HEK293 (cell line): ENCODE measurements at regions not wholly inside any gene's neighbourhood (a gene's known extent, or its start where the extent isn't known, plus 50 kb on each side); places are given as distances from the start of the nearest gene placed in this dataset.

Experiments used
- CTCF ChIA-PET: fragments of 350-600 bp; formaldehyde crosslinking; extraction: SDS; loops from one replicate; lab custom pipeline; 2021; ENCODE audit warnings: antibody characterized with exemption; lab: Yijun Ruan, JAX
- POLR2A ChIA-PET: fragments of 300-600 bp; formaldehyde crosslinking; extraction: SDS; loops from one replicate; lab custom pipeline; 2020; ENCODE audit warnings: antibody characterized with exemption, inconsistent platforms; lab: Yijun Ruan, JAX
- H3K27ac ChIP-seq: fragments of 200-500 bp; sonication (Bioruptor generic); 2 replicates; pipeline ENCODE4 v1.5.1; 2014; ENCODE audit warnings: low read depth, low read length, control low read depth, inconsistent platforms; ENCODE audit errors: extremely low read depth
- H3K36me3 ChIP-seq, 2 experiments: fragments of 200-500 bp in 1 of 2; sonication (Bioruptor generic) in 1 of 2; 1 replicate in 1 of 2; 2 replicates in 1 of 2; pipeline ENCODE4 v1.5.1; 2014 to 2017; ENCODE audit warnings: inconsistent platforms in 2 of 2, low read length in 2 of 2; ENCODE audit not compliant: control insufficient read depth in 2 of 2, insufficient read depth in 1 of 2
- H3K4me1 ChIP-seq: fragments of 200-500 bp; sonication (Bioruptor generic); 2 replicates; pipeline ENCODE4 v1.5.1; 2014; ENCODE audit warnings: mild to moderate bottlenecking, low read length, inconsistent platforms; ENCODE audit not compliant: control insufficient read depth, insufficient read depth
- H3K4me3 ChIP-seq: 2 replicates; pipeline ENCODE4 v1.5.1; 2011; ENCODE audit warnings: low read depth, mild to moderate bottlenecking, control low read depth, low read length, moderate library complexity
- H3K9me3 ChIP-seq: fragments of 200-500 bp; sonication (Bioruptor generic); 2 replicates; pipeline ENCODE4 v1.5.1; 2014; ENCODE audit warnings: low read depth, low read length, inconsistent platforms; ENCODE audit not compliant: control insufficient read depth, insufficient read depth
- BCL11A ChIP-seq: fragments of 450-650 bp; formaldehyde crosslinking; IDR thresholded peaks from 2 replicates; pipeline ENCODE4 v1.5.1; 2016; ENCODE audit warnings: low read depth, missing biosample characterization, missing genetic modification characterization
- BCL11B ChIP-seq: fragments of 450-650 bp; formaldehyde crosslinking; IDR thresholded peaks from 2 replicates; pipeline ENCODE4 v1.5.1; 2016; ENCODE audit warnings: low read depth, missing biosample characterization, missing genetic modification characterization
- FEZF1 ChIP-seq: fragments of 450-650 bp; formaldehyde crosslinking; IDR thresholded peaks from 2 replicates; pipeline ENCODE4 v1.5.1; 2016; ENCODE audit warnings: missing biosample characterization, missing genetic modification characterization
- MZF1 ChIP-seq: fragments of 450-650 bp; formaldehyde crosslinking; IDR thresholded peaks from 2 replicates; pipeline ENCODE4 v1.5.1; 2017; ENCODE audit warnings: missing biosample characterization, missing genetic modification characterization, borderline replicate concordance
- REPIN1 ChIP-seq: fragments of 450-650 bp; formaldehyde crosslinking; IDR thresholded peaks from 2 replicates; pipeline ENCODE4 v1.5.1; 2017; ENCODE audit warnings: missing biosample characterization, missing genetic modification characterization, low read depth
- SP3 ChIP-seq: fragments of 450-650 bp; formaldehyde crosslinking; IDR thresholded peaks from 2 replicates; pipeline ENCODE4 v1.5.1; 2016; ENCODE audit warnings: missing biosample characterization, missing genetic modification characterization
- TRIM28 ChIP-seq: IDR thresholded peaks from 2 replicates; pipeline ENCODE4 v1.6.1; 2011; ENCODE audit warnings: low read length, control low read depth, borderline replicate concordance
- YY1 ChIP-seq: fragments of 450-650 bp; formaldehyde crosslinking; IDR thresholded peaks from 2 replicates; pipeline ENCODE4 v1.5.1; 2018; ENCODE audit warnings: missing biosample characterization, missing genetic modification characterization
- ZBTB8A ChIP-seq: fragments of 450-650 bp; formaldehyde crosslinking; IDR thresholded peaks from 2 replicates; pipeline ENCODE4 v1.5.1; 2016; ENCODE audit warnings: missing biosample characterization, missing genetic modification characterization
- ZNF10 ChIP-seq: fragments of 450-650 bp; formaldehyde crosslinking; IDR thresholded peaks from 2 replicates; pipeline ENCODE4 v1.5.1; 2017; ENCODE audit warnings: missing biosample characterization, missing genetic modification characterization
- ZNF146 ChIP-seq: fragments of 450-650 bp; formaldehyde crosslinking; IDR thresholded peaks from 2 replicates; pipeline ENCODE4 v1.5.1; 2016; ENCODE audit warnings: missing biosample characterization, missing genetic modification characterization
- ZNF202 ChIP-seq: fragments of 450-650 bp; formaldehyde crosslinking; IDR thresholded peaks from 2 replicates; pipeline ENCODE4 v1.5.1; 2016; ENCODE audit warnings: missing biosample characterization, missing genetic modification characterization, borderline replicate concordance
- ZNF24 ChIP-seq: fragments of 450-650 bp; formaldehyde crosslinking; IDR thresholded peaks from 2 replicates; pipeline ENCODE4 v1.5.1; 2016; ENCODE audit warnings: missing biosample characterization, missing genetic modification characterization
- ZNF248 ChIP-seq: fragments of 450-650 bp; formaldehyde crosslinking; IDR thresholded peaks from 2 replicates; pipeline ENCODE4 v1.5.1; 2017; ENCODE audit warnings: missing biosample characterization, missing genetic modification characterization
- ZNF514 ChIP-seq: fragments of 450-650 bp; formaldehyde crosslinking; IDR thresholded peaks from 2 replicates; pipeline ENCODE4 v1.5.1; 2016; ENCODE audit warnings: missing biosample characterization, missing genetic modification characterization
- ZSCAN30 ChIP-seq: fragments of 450-650 bp; IDR thresholded peaks from 2 replicates; pipeline ENCODE4 v1.5.1; 2018; ENCODE audit warnings: missing biosample characterization, mild to moderate bottlenecking, missing genetic modification characterization, moderate library complexity
- TF ChIP-seq, protein P1 (sequence below): fragments of 450-650 bp; formaldehyde crosslinking; IDR thresholded peaks from 2 replicates; pipeline ENCODE4 v1.5.1; 2016; ENCODE audit warnings: missing biosample characterization, missing genetic modification characterization, low read depth
- TF ChIP-seq, protein P2 (sequence below): fragments of 450-650 bp; formaldehyde crosslinking; IDR thresholded peaks from 2 replicates; pipeline ENCODE4 v1.5.1; 2016; ENCODE audit warnings: missing biosample characterization, missing genetic modification characterization
- TF ChIP-seq, protein P3 (sequence below): fragments of 450-650 bp; formaldehyde crosslinking; IDR thresholded peaks from 2 replicates; pipeline ENCODE4 v1.5.1; 2016; ENCODE audit warnings: missing biosample characterization, missing genetic modification characterization
- TF ChIP-seq, protein P4 (sequence below): fragments of 450-650 bp; formaldehyde crosslinking; IDR thresholded peaks from 2 replicates; pipeline ENCODE4 v1.5.1; 2016; ENCODE audit warnings: missing biosample characterization, missing genetic modification characterization
- TF ChIP-seq, protein P5 (sequence below): IDR thresholded peaks from 2 replicates; pipeline ENCODE4 v1.6.1; 2011; ENCODE audit warnings: mild to moderate bottlenecking, low read depth, low read length, borderline replicate concordance
- TF ChIP-seq, protein P6 (sequence below): fragments of 450-650 bp; formaldehyde crosslinking; IDR thresholded peaks from 2 replicates; pipeline ENCODE4 v1.5.1; 2017; ENCODE audit warnings: missing biosample characterization, mild to moderate bottlenecking, missing genetic modification characterization, moderate library complexity

DNA sequence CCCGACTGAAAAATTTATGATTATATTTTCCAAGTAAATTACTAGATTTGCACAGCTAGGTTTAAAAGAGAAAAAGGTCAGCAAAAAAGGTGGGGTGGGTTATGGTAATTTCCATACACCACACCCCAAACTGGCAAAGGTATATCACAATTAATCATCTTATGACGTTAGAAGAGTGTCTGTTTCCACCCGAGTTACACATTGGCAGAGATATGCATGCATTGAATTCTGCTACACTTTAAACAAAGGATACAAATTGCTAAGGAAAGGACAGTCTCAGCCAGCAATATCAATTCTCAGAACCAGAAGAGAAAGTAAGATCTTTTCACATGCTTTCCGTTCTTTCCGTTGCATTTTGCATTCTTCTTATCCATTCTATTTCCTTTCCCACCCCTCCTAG lies 843.3 kb downstream of the GATA3 start:
- CTCF ChIA-PET = interaction anchor here (0.9 kb wide), 1 partner anchor 1372 kb away, joined by 3 read pairs; no protein-coding TSS in a partner anchor
- POLR2A ChIA-PET = no interaction called here

DNA sequence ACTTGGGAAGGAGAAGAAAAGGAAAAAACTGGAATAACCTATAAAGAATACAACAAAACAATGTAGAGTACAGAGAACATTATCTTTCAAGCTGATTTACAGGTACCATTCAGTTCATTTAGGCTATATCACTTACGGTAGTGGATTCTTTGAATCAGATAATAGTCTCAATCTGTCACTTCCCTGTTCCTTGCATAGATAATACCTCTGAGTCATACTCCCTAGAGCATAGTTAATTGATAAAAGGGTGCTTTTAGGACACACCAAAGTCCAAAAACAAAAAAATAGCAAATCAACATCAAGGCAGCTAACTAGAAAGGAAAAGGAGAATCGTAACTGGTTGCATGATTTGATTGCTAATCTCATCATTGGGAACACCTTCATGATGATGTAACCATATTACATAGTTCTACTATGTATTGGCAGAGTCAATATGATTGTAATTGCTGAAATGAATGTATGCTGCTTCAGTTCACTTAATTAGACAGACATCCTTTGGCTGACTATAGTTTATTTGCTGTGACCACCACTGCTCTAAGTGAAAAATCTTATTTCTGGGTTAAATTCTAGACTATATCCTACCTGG lies 844.4 kb downstream of the GATA3 start:
- Histone ChIP-seq H3K4me3 (no peak overlapping the region), H3K4me1 (no peaks in the 10 kb centered on the region), H3K27ac (no peak overlapping the region), H3K36me3 (no peaks in the 10 kb centered on the region), H3K9me3 (no peaks in the 10 kb centered on the region)
- POLR2A ChIA-PET = no interaction called here
- no peak for TF ChIP-seq ZNF10
- no peak for TF ChIP-seq MZF1
- no peak for TF ChIP-seq ZNF146
- no peak for TF ChIP-seq REPIN1 (tag by site-specific recombination)
- TF ChIP-seq, protein P1, sequence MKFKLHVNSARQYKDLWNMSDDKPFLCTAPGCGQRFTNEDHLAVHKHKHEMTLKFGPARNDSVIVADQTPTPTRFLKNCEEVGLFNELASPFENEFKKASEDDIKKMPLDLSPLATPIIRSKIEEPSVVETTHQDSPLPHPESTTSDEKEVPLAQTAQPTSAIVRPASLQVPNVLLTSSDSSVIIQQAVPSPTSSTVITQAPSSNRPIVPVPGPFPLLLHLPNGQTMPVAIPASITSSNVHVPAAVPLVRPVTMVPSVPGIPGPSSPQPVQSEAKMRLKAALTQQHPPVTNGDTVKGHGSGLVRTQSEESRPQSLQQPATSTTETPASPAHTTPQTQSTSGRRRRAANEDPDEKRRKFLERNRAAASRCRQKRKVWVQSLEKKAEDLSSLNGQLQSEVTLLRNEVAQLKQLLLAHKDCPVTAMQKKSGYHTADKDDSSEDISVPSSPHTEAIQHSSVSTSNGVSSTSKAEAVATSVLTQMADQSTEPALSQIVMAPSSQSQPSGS (tag by site-specific recombination) = peak; percentile 75
- TF ChIP-seq, protein P2, sequence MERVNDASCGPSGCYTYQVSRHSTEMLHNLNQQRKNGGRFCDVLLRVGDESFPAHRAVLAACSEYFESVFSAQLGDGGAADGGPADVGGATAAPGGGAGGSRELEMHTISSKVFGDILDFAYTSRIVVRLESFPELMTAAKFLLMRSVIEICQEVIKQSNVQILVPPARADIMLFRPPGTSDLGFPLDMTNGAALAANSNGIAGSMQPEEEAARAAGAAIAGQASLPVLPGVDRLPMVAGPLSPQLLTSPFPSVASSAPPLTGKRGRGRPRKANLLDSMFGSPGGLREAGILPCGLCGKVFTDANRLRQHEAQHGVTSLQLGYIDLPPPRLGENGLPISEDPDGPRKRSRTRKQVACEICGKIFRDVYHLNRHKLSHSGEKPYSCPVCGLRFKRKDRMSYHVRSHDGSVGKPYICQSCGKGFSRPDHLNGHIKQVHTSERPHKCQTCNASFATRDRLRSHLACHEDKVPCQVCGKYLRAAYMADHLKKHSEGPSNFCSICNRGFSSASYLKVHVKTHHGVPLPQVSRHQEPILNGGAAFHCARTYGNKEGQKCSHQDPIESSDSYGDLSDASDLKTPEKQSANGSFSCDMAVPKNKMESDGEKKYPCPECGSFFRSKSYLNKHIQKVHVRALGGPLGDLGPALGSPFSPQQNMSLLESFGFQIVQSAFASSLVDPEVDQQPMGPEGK (tag by site-specific recombination) = no peak
- CTCF ChIA-PET = interaction anchor here (0.6 to 0.7 kb wide), 2 partner anchors 57 to 406 kb away, joined by 3 read pairs; no protein-coding TSS in a partner anchor

More for the DNA sequence above, 843.3 kb downstream of the GATA3 start:
- no peak for TF ChIP-seq ZNF24 (tag by site-specific recombination)
- TF ChIP-seq, protein P3, sequence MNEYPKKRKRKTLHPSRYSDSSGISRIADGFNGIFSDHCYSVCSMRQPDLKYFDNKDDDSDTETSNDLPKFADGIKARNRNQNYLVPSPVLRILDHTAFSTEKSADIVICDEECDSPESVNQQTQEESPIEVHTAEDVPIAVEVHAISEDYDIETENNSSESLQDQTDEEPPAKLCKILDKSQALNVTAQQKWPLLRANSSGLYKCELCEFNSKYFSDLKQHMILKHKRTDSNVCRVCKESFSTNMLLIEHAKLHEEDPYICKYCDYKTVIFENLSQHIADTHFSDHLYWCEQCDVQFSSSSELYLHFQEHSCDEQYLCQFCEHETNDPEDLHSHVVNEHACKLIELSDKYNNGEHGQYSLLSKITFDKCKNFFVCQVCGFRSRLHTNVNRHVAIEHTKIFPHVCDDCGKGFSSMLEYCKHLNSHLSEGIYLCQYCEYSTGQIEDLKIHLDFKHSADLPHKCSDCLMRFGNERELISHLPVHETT = no peak
- TF ChIP-seq ZNF202 (tag by site-specific recombination) = no peak
- TF ChIP-seq BCL11A = no peak
- TF ChIP-seq, protein P4, sequence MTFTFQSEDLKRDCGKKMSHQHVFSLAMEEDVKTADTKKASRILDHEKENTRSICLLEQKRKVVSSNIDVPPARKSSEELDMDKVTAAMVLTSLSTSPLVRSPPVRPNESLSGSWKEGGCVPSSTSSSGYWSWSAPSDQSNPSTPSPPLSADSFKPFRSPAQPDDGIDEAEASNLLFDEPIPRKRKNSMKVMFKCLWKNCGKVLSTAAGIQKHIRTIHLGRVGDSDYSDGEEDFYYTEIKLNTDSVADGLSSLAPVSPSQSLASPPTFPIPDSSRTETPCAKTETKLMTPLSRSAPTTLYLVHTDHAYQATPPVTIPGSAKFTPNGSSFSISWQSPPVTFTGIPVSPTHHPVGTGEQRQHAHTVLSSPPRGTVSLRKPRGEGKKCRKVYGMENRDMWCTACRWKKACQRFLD = no peak
- TF ChIP-seq, protein P5, sequence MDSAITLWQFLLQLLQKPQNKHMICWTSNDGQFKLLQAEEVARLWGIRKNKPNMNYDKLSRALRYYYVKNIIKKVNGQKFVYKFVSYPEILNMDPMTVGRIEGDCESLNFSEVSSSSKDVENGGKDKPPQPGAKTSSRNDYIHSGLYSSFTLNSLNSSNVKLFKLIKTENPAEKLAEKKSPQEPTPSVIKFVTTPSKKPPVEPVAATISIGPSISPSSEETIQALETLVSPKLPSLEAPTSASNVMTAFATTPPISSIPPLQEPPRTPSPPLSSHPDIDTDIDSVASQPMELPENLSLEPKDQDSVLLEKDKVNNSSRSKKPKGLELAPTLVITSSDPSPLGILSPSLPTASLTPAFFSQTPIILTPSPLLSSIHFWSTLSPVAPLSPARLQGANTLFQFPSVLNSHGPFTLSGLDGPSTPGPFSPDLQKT = no peak
- no peak for TF ChIP-seq ZBTB8A (tag by site-specific recombination)
- no peak for TF ChIP-seq BCL11B (tag by site-specific recombination)
- Histone ChIP-seq H3K27ac (no peak overlapping the region), H3K4me1 (no peaks in the 10 kb centered on the region), H3K36me3 (no peaks in the 10 kb centered on the region), H3K4me3 (no peak overlapping the region), H3K9me3 (no peaks in the 10 kb centered on the region)

DNA sequence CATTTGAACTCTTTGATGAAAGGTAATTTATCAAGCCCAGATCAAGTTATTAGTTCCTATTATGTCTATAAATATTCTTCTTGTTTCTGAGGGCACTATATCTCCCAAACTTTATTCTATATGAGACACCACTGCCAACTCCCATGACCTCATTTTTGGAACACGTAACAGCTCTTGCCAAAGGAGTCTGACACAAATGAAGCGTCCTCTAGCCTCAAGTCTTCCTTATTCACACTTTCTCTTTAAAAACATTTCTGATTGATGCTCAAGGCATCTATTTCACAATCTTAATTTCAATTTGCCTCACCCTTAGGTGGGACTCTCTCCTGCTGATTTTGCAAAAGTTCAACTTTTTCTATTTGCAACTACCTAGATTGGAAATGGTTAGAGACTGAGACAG lies 848.4 kb downstream of the GATA3 start:
- H3K4me1 ChIP-seq = no peaks in the 10 kb centered on the region
- H3K36me3 ChIP-seq = no peaks in the 10 kb centered on the region
- no peaks in the 10 kb centered on the region for H3K9me3 ChIP-seq
- CTCF ChIA-PET = no interaction called here
- no peak overlapping the region for H3K4me3 ChIP-seq
- H3K27ac ChIP-seq = no peak overlapping the region
- POLR2A ChIA-PET = no interaction called here
- TF ChIP-seq ZNF514 (tag by site-specific recombination) = no peak
- TF ChIP-seq ZSCAN30 = no peak
- TF ChIP-seq, protein P6, sequence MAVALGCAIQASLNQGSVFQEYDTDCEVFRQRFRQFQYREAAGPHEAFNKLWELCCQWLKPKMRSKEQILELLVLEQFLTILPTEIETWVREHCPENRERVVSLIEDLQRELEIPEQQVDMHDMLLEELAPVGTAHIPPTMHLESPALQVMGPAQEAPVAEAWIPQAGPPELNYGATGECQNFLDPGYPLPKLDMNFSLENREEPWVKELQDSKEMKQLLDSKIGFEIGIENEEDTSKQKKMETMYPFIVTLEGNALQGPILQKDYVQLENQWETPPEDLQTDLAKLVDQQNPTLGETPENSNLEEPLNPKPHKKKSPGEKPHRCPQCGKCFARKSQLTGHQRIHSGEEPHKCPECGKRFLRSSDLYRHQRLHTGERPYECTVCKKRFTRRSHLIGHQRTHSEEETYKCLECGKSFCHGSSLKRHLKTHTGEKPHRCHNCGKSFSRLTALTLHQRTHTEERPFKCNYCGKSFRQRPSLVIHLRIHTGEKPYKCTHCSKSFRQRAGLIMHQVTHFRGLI (tag by site-specific recombination) = no peak
- no peak for TF ChIP-seq FEZF1 (tag by site-specific recombination)
- no peak for TF ChIP-seq ZNF202 (tag by site-specific recombination)
- TF ChIP-seq, protein P5 = no peak
- TF ChIP-seq ZNF248 = no peak
- TF ChIP-seq SP3 (tag by site-specific recombination) = no peak
- no peak for TF ChIP-seq YY1
- no peak for TF ChIP-seq TRIM28
